Thyroid gland (tissue), 4 donors: ENCODE measurements at regions not wholly inside any gene's neighbourhood (a gene's known extent, or its start where the extent isn't known, plus 50 kb on each side); places are given as distances from the start of the nearest gene placed in this dataset.

Experiments used
- CTCF ChIP-seq, 6 experiments: fragments of 200-600 bp in 3 of 6; fragments of 450-650 bp in 3 of 6; sonication (generic) in 3 of 6; IDR thresholded peaks; one replicate each; pipeline ENCODE4 v1.5.1; 2016 to 2019; ENCODE audit warnings: antibody characterized with exemption in 6 of 6, mild to moderate bottlenecking in 2 of 6, inconsistent platforms in 1 of 6, moderate library complexity in 1 of 6
- POLR2A ChIP-seq, 2 donors: fragments of 450-650 bp; IDR thresholded peaks; one replicate each; pipeline ENCODE4 v1.6.1; 2017; ENCODE audit warnings: antibody characterized with exemption in 2 of 2, mild to moderate bottlenecking in 2 of 2, moderate library complexity in 1 of 2

GRCh38 chr1:104172243-104172681 is 422.6 kb downstream of the AMY1C start:
- TF ChIP-seq CTCF (IDR thresholded peaks at IDR 0.05) (no peak), POLR2A (IDR thresholded peaks at IDR 0.05) (no peak)
